ENCODE measurements at regions not wholly inside any gene's neighbourhood (a gene's known extent, or its start where the extent isn't known, plus 50 kb on each side); places are given as distances from the start of the nearest gene placed in this dataset.

DNA sequence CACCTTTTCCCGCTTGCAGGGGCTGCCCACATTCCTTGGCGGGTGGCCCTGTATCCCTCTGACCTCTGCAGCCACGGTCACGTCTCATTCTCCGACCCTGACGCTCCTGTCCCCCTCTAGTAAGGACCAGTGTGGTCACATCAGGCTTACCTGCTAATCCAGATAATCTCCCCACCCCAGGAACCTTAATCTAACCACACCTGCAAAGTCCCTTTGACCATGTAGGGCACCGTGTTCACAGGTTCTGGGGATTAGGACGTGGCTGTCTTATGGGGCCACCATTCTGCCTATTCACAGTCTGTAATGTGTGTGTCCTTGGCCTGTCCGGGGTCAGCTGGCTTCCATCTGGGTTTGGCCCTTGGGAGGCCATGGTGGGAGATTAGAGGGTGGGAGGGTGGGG, 368.9 kb downstream of the AACS start:
- no peak for DNase-seq (ENCODE audit: low read depth)

GRCh38 chr12:125434936-125435443, 369.8 kb downstream of the AACS start:
- DNase-seq (ENCODE audit: low read depth), result no peak

- no peak for DNase-seq (ENCODE audit: low read depth)
These were observed 370.6 kb downstream of the AACS start for GRCh38 chr12:125435871-125436270.

GRCh38 chr12:125436686-125437085, 371.5 kb downstream of the AACS start:
- no peak for DNase-seq (ENCODE audit: low read depth)

DNA sequence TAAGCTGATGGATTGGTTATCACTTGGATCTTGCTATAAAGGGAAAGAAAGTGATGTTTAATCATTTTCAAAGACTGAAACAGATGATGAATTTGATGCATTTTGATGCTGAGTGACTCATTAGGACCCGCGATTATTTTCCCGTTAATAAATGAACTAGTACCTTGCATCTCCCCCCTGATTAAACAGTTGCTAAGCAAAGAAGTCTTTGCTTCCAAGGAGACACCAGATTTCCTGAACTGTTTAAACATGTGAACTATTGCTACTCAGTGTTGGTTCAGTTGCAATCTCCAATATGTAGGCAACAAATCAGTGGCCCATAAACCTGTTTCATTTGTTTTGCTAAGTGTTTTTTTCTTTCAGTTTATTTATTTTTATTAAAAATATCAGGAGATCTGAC, 375.2 kb downstream of the AACS start:
- no peak for DNase-seq (ENCODE audit: low read depth)

GRCh38 chr12:125443341-125443740, 378.1 kb downstream of the AACS start:
- no peak for DNase-seq (ENCODE audit: low read depth)

- DNase-seq (ENCODE audit: low read depth), result no peak
These were observed 386.2 kb downstream of the AACS start for GRCh38 chr12:125451408-125451807.

DNA sequence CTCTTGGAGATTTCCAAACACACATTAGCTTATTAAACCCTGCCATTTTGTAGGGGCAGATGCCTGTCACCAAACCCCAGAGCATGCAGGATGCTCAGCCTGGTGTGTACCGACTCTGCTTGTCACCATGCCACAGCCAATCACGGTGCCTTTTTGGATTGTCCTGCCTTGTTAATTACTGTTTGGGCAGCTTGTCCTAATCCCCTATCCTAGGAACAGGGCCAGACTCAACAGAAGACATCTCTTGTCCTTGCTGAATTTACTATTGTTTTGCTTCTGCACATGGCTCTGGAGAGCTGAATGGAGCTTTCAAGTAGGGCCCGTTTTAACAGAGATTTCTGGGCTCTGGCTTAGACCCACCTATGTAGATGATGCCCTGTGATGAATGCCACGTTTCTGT, 388.5 kb downstream of the AACS start:
- no peak for DNase-seq (ENCODE audit: low read depth)

DNA sequence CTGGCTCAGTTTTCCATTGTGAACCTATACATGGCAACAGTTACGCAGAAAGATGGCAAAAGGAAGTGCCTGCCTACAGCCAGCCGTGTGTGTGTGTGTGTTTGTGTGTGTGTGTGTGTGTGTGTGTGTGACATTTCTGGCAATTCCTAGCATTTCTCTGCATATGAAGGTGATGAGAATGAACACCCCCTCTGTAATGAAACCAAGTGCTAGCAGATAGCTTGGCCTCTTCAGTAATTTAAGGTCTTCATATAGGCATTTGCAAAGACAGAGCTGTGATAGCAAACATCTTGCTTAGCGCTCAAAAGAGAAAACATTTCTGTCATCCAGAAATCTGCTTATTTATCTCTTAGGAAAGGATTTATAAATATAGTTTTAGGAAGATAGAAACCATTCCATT, 389.1 kb downstream of the AACS start:
- DNase-seq (ENCODE audit: low read depth), result no peak

- no peak for DNase-seq (ENCODE audit: low read depth)
These were observed 389.7 kb downstream of the AACS start for GRCh38 chr12:125454786-125455480.

GRCh38 chr12:125455556-125455955, 390.3 kb downstream of the AACS start:
- DNase-seq (ENCODE audit: low read depth), result no peak

- no peak for DNase-seq (ENCODE audit: low read depth)
These were observed 393.5 kb downstream of the AACS start for GRCh38 chr12:125458552-125459268.

- DNase-seq (ENCODE audit: low read depth), result no peak
These were observed 396.6 kb downstream of the AACS start for GRCh38 chr12:125461831-125462230.

- no peak for DNase-seq (ENCODE audit: low read depth)
These were observed 398.2 kb downstream of the AACS start for GRCh38 chr12:125463386-125463785.

GRCh38 chr12:125467363-125467762, 402.1 kb downstream of the AACS start:
- DNase-seq (ENCODE audit: low read depth), result no peak

DNA sequence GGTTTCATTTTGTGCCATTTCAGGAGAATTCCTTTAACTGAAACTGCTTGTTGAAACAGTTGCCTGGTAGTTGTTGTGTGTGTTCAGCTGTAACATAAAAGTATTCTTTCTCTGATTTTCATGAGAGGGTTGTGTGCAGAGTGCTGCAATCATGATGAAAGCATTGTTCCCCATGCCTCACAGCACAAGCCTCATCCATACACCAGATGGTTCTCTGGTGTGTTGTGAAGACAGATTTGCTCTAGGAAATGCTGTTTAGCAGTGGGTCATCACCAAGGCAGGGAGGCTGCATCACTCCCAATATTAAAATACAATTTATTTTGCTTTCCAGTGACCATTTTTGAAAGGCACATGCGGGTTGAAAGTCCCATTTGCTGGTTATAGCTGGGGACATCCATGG, 404.4 kb downstream of the AACS start:
- no peak for DNase-seq (ENCODE audit: low read depth)

DNA sequence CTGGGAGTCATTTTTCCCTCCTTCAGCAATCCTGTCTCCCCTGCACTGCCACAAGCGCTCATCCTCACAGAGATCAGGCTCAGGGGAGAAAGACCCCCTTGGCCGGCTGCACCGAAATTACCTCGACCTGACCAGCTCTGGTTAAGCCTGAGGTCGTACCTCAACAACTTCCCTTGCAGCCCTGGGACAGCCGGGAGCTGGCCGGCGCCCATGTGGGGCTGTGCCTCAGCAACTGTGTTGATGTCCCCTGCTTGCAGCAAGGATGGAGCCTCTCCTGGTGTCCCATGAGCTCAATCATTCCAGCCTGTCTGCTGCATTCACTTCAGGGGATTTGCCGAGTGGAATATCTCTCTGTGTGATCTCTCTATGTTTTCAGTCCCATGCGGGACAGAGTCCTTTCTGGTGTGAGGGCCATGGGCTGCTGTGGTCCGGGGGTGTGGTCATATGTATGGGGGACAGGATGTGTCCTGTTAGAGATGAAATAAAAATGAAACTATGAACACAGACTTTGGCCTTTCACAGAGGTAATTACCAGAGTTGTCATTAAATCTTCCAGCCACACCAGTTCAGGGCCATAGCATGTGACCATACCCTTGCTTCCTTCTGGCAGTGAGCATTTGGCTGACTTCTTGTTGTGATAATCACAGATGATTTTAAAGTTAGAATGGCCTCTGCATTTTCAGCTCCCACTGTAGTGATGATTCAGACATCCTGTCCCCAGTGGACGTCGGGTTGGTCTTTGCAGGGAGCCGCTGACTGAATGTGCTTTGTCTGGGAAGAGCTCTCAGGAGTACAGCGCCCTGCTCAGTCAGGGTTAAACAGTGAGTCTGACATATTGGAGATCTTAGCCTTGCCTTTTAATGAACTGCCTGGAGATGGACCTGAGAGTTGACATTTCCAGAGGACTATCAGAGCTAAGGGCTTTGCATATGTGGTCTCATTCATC, 405.9 kb downstream of the AACS start:
- DNase-seq (ENCODE audit: low read depth), result no peak

- DNase-seq (ENCODE audit: low read depth), result no peak
These were observed 408.3 kb downstream of the AACS start for GRCh38 chr12:125473501-125473900.

GRCh38 chr12:125487336-125487735, 422.1 kb downstream of the AACS start:
- no peak for DNase-seq (ENCODE audit: low read depth)

GRCh38 chr12:125491553-125491952, 426.3 kb downstream of the AACS start:
- DNase-seq (ENCODE audit: low read depth), result no peak

DNA sequence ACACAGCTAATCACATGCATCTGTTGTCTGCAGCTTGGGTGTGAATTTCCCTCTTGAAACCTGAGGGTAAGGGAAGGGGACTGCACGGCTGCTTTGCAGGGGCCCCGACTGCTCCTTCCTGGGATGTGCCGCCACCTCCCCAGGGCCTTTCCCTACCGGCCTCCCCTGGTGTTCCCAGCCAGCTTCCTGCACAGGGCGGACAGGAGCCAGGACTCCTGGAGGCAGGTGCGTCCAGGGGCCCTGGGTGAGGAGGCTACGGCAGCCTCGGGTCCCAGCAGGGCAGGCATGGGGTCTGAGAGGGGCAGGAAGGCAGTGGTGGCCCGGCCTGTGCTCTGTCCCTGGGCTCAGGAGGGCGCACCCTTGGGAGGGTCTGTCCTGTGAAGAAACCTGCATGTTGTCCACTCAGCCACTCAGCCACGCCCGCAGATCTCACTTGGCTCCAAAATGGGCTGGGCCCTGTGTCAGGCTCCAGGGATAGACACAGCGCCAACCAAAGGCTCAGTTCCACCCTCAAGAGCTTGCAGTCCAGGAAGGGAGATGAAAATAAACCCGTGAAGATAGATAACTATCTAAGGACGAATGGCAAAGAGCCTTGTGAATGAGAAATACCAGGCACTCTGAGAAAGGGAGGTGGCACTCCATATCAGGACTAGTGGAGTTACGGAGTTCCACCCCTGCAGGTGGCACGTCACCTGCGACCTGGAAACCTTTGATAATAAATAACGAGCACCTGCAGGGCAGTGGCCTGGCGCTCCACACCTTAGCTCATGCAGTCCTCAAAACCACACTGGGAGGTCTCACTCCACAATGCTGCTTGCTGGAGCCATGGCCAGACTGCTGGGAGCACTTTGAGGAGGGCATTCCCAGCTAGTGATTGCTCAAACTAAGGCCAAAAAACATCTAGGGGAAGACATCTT, 427.4 kb downstream of the AACS start:
- no peak for DNase-seq (ENCODE audit: low read depth)
